HepG2 (cell line): ENCODE measurements at regions not wholly inside any gene's neighbourhood (a gene's known extent, or its start where the extent isn't known, plus 50 kb on each side); places are given as distances from the start of the nearest gene placed in this dataset.

Experiments used
- ATAC-seq: fragments of 200-7000 bp; cut with Tn5 transposase; 3 replicates; pipeline ENCODE4 v1.9.1; 2020; ENCODE audit warnings: mild to moderate bottlenecking, moderate library complexity
- BruUV-seq: library from RNA; stranded (reverse); fragments of 400-500 nt; replicated peaks from 2 replicates; lab custom pipeline; 2021; lab: Mats Ljungman, UMichigan
- CTCF ChIA-PET: fragments of 300-600 bp; formaldehyde crosslinking; extraction: SDS; loops from one replicate; lab custom pipeline; 2021; ENCODE audit warnings: low total read pairs, inconsistent platforms, low intra/inter-chr PET ratio; lab: Yijun Ruan, JAX
- POLR2A ChIA-PET: fragments of 350-600 bp; sonication (Branson Sonifier 250); formaldehyde crosslinking; loops from one replicate; lab custom pipeline; 2020; ENCODE audit warnings: antibody characterized with exemption, inconsistent platforms; lab: Yijun Ruan, JAX
- DNase-seq: peaks from one replicate; pipeline ENCODE4 v3.0.0-alpha.2; 2015; ENCODE audit warnings: low spot score
- FAIRE-seq: peaks from 3 replicates; lab custom pipeline; 2011; peaks lifted over from hg19 to GRCh38; lab: Jason Lieb, UNC
- H2AFZ ChIP-seq: one replicate; pipeline ENCODE4 v1.6.1; 2011; ENCODE audit warnings: low read length, inconsistent platforms
- H3K27ac ChIP-seq: fragments of 300-600 bp; 3 replicates; pipeline ENCODE4 v1.8.0; 2011; ENCODE audit warnings: mixed run types, mild to moderate bottlenecking, mixed read lengths, low read length, inconsistent platforms; ENCODE audit not compliant: insufficient read depth; ENCODE audit errors: extremely low read length
- H3K27me3 ChIP-seq, 2 experiments: fragments of 200-600 bp in 1 of 2; 2 replicates in 1 of 2; 3 replicates in 1 of 2; pipeline versions ENCODE4 v1.6.0 to v1.8.0; 2011; ENCODE audit warnings: low read length in 2 of 2, mild to moderate bottlenecking in 2 of 2, moderate library complexity in 2 of 2, inconsistent platforms in 1 of 2; ENCODE audit not compliant: insufficient read depth in 2 of 2, control insufficient read depth in 1 of 2
- H3K36me3 ChIP-seq, 2 experiments: fragments of 200-600 bp in 1 of 2; replicated peaks in 1 of 2; 2 replicates in 1 of 2; 3 replicates in 1 of 2; pipeline versions ENCODE4 v1.5.1 to v1.8.0; 2011; ENCODE audit warnings: low read length in 2 of 2, inconsistent platforms in 1 of 2; ENCODE audit not compliant: insufficient read depth in 2 of 2, control insufficient read depth in 1 of 2
- H3K4me1 ChIP-seq: 2 replicates; pipeline ENCODE4 v1.5.1; 2012; ENCODE audit warnings: low read length, inconsistent platforms; ENCODE audit not compliant: insufficient read depth
- H3K4me2 ChIP-seq: 2 replicates; pipeline ENCODE4 v1.6.0; 2011; ENCODE audit warnings: low read depth, low read length, inconsistent platforms
- H3K4me3 ChIP-seq, 3 experiments: fragments of 200-600 bp in 1 of 3; sonication (generic), shearing (Covaris generic) in 1 of 3; replicated peaks in 1 of 3; 2 replicates each; pipeline ENCODE4 v1.5.1; 2011 to 2016; ENCODE audit warnings: low read length in 3 of 3, inconsistent platforms in 2 of 3, low read depth in 2 of 3, mild to moderate bottlenecking in 2 of 3, control low read depth in 1 of 3, mixed read lengths in 1 of 3; ENCODE audit not compliant: insufficient read depth in 1 of 3
- H3K79me2 ChIP-seq: one replicate; pipeline ENCODE4 v1.6.1; 2011; ENCODE audit warnings: low read length, inconsistent platforms; ENCODE audit not compliant: insufficient read depth
- H3K9ac ChIP-seq: 2 replicates; pipeline ENCODE4 v1.6.0; 2011; ENCODE audit warnings: mild to moderate bottlenecking, low read depth, low read length, inconsistent platforms; ENCODE audit not compliant: insufficient read depth
- H3K9me3 ChIP-seq: 2 replicates; pipeline ENCODE4 v1.5.1; 2012; ENCODE audit warnings: mild to moderate bottlenecking, low read length
- H4K20me1 ChIP-seq: 2 replicates; pipeline ENCODE4 v1.6.0; 2011; ENCODE audit warnings: inconsistent platforms, mild to moderate bottlenecking, low read length, moderate library complexity; ENCODE audit not compliant: insufficient read depth
- MEIS2 ChIP-seq: sonication (generic); formaldehyde crosslinking; IDR thresholded peaks from 2 replicates; pipeline ENCODE4 v1.9.0; 2021; ENCODE audit warnings: mild to moderate bottlenecking, missing genetic modification reagents
- NFE2L1 ChIP-seq: sonication (generic); formaldehyde crosslinking; IDR thresholded peaks from 2 replicates; pipeline ENCODE4 v1.4.0; 2020; ENCODE audit warnings: missing genetic modification reagents, mild to moderate bottlenecking, borderline replicate concordance
- ZFP82 ChIP-seq: sonication (generic); formaldehyde crosslinking; IDR thresholded peaks from 2 replicates; pipeline ENCODE4 v1.5.1; 2020; ENCODE audit warnings: mild to moderate bottlenecking, missing genetic modification reagents, borderline replicate concordance
- ZNF274 ChIP-seq: sonication (generic); formaldehyde crosslinking; IDR thresholded peaks from 2 replicates; pipeline ENCODE4 v1.5.1; 2020; ENCODE audit warnings: mild to moderate bottlenecking, missing genetic modification reagents
- WGBS: methylation state at CpG from one replicate; pipeline ENCODE4 v1.1.6; 2017; ENCODE audit warnings: low lambda C conversion rate; 5-methylcytosine and 5-hydroxymethylcytosine counted together
- in situ Hi-C: cut with HindIII; loops from 2 replicates; pipeline ENCODE4 v1.10.0; 2017; ENCODE audit warnings: low pct_unique_long_range_greater_than_20kb; ENCODE audit not compliant: extremely low pct_ligation_motif_present
- intact Hi-C: fragments of 100-400 bp; cut with micrococcal nuclease; formaldehyde crosslinking; loops from one replicate; pipeline ENCODE4 v1.10.0; 2022; ENCODE audit not compliant: unreplicated experiment
- TF ChIP-seq, protein P1 (sequence below): sonication (generic); formaldehyde crosslinking; IDR thresholded peaks from 2 replicates; pipeline ENCODE4 v1.9.0; 2021; ENCODE audit warnings: missing genetic modification reagents, borderline replicate concordance
- TF ChIP-seq, protein P2 (sequence below): sonication (generic); formaldehyde crosslinking; conservative IDR thresholded peaks from 2 replicates; pipeline ENCODE4 v1.4.0; 2020; ENCODE audit warnings: missing genetic modification reagents
- TF ChIP-seq, protein P3 (sequence below): IDR thresholded peaks from 2 replicates; pipeline ENCODE4 v1.6.1; 2012; ENCODE audit warnings: low read depth, low read length, improper control_type of control experiment
- TF ChIP-seq, protein P4 (sequence below): IDR thresholded peaks from 2 replicates; pipeline ENCODE4 v1.6.1; 2016; ENCODE audit warnings: low read depth
- TF ChIP-seq, protein P5 (sequence below): sonication (generic); formaldehyde crosslinking; IDR thresholded peaks from 2 replicates; pipeline ENCODE4 v1.4.0; 2020; ENCODE audit warnings: missing genetic modification reagents, borderline replicate concordance

DNA sequence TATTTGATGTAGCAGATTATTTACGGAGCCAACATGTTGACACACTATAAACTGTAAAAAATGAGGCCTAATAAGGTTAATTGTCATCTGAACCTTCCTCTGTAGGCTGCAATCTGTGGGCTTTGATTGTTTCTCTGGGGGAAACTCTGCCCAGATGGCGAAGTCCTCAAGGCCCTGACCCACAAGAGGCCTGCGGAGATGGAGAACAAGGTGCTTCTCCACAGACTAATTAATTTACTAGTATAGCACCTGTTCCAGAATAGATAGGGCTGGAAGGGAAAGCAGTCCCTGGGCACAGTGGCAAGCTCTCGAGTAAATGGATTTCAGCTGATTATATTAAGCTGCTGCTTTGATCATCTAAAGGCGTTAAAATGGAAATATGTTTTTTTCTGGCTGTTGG, 338.8 kb upstream of the DNAJC19 start:
- H3K9ac ChIP-seq = no peak overlapping the region
- intact Hi-C loops (no loop called here), in situ Hi-C loops (no loop called here)
- ATAC-seq (no peak), FAIRE-seq (no peak), DNase-seq (no peak)
- H3K27ac ChIP-seq = no peak overlapping the region
- no peak for TF ChIP-seq ZFP82
- TF ChIP-seq ZNF274 = no peak
- TF ChIP-seq, protein P1, sequence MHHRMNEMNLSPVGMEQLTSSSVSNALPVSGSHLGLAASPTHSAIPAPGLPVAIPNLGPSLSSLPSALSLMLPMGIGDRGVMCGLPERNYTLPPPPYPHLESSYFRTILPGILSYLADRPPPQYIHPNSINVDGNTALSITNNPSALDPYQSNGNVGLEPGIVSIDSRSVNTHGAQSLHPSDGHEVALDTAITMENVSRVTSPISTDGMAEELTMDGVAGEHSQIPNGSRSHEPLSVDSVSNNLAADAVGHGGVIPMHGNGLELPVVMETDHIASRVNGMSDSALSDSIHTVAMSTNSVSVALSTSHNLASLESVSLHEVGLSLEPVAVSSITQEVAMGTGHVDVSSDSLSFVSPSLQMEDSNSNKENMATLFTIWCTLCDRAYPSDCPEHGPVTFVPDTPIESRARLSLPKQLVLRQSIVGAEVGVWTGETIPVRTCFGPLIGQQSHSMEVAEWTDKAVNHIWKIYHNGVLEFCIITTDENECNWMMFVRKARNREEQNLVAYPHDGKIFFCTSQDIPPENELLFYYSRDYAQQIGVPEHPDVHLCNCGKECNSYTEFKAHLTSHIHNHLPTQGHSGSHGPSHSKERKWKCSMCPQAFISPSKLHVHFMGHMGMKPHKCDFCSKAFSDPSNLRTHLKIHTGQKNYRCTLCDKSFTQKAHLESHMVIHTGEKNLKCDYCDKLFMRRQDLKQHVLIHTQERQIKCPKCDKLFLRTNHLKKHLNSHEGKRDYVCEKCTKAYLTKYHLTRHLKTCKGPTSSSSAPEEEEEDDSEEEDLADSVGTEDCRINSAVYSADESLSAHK (CRISPR knock-in tag) = no peak
- TF ChIP-seq, protein P2, sequence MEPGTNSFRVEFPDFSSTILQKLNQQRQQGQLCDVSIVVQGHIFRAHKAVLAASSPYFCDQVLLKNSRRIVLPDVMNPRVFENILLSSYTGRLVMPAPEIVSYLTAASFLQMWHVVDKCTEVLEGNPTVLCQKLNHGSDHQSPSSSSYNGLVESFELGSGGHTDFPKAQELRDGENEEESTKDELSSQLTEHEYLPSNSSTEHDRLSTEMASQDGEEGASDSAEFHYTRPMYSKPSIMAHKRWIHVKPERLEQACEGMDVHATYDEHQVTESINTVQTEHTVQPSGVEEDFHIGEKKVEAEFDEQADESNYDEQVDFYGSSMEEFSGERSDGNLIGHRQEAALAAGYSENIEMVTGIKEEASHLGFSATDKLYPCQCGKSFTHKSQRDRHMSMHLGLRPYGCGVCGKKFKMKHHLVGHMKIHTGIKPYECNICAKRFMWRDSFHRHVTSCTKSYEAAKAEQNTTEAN (CRISPR knock-in tag) = no peak
- TF ChIP-seq, protein P3, sequence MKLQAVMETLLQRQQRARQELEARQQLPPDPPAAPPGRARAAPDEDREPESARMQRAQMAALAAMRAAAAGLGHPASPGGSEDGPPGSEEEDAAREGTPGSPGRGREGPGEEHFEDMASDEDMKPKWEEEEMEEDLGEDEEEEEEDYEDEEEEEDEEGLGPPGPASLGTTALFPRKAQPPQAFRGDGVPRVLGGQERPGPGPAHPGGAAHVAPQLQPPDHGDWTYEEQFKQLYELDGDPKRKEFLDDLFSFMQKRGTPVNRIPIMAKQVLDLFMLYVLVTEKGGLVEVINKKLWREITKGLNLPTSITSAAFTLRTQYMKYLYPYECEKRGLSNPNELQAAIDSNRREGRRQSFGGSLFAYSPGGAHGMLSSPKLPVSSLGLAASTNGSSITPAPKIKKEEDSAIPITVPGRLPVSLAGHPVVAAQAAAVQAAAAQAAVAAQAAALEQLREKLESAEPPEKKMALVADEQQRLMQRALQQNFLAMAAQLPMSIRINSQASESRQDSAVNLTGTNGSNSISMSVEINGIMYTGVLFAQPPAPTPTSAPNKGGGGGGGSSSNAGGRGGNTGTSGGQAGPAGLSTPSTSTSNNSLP = no peak
- TF ChIP-seq, protein P4, sequence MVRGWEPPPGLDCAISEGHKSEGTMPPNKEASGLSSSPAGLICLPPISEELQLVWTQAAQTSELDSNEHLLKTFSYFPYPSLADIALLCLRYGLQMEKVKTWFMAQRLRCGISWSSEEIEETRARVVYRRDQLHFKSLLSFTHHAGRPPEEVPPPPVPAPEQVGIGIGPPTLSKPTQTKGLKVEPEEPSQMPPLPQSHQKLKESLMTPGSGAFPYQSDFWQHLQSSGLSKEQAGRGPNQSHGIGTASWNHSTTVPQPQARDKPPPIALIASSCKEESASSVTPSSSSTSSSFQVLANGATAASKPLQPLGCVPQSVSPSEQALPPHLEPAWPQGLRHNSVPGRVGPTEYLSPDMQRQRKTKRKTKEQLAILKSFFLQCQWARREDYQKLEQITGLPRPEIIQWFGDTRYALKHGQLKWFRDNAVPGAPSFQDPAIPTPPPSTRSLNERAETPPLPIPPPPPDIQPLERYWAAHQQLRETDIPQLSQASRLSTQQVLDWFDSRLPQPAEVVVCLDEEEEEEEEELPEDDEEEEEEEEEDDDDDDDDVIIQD (CRISPR knock-in tag) = no peak
- no peak for TF ChIP-seq NFE2L1
- TF ChIP-seq MEIS2 (CRISPR knock-in tag) = no peak
- TF ChIP-seq, protein P5, sequence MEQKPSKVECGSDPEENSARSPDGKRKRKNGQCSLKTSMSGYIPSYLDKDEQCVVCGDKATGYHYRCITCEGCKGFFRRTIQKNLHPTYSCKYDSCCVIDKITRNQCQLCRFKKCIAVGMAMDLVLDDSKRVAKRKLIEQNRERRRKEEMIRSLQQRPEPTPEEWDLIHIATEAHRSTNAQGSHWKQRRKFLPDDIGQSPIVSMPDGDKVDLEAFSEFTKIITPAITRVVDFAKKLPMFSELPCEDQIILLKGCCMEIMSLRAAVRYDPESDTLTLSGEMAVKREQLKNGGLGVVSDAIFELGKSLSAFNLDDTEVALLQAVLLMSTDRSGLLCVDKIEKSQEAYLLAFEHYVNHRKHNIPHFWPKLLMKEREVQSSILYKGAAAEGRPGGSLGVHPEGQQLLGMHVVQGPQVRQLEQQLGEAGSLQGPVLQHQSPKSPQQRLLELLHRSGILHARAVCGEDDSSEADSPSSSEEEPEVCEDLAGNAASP (CRISPR knock-in tag) = no peak
- H3K4me3 ChIP-seq = no peak overlapping the region
- BruUV-seq = no TSS peak
- WGBS = 10% methylated on average over 5 of the region's 5 CpGs
- no peak overlapping the region for H2AFZ ChIP-seq
- ChIA-PET CTCF (no interaction called here), POLR2A (no interaction called here)
- H3K27me3 ChIP-seq = no peaks in the 10 kb centered on the region; a peak in 1 of 5 replicates
- H3K4me1 ChIP-seq = no peaks in the 10 kb centered on the region
- no peaks in the 10 kb centered on the region for H4K20me1 ChIP-seq
- H3K79me2 ChIP-seq = no peaks in the 10 kb centered on the region
- no peaks in the 10 kb centered on the region for H3K36me3 ChIP-seq
- H3K4me2 ChIP-seq = no peak overlapping the region
- no peaks in the 10 kb centered on the region for H3K9me3 ChIP-seq
